Activated T-helper 1 cell treated with Interleukin-2 at 50 U/mL for 16 hours (primary cell): ENCODE measurements at regions not wholly inside any gene's neighbourhood (a gene's known extent, or its start where the extent isn't known, plus 50 kb on each side); places are given as distances from the start of the nearest gene placed in this dataset.

Experiments used
- DNase-seq: peaks from one replicate; pipeline ENCODE4 v3.0.0-alpha.2; 2020; ENCODE audit warnings: low read depth

GRCh38 chr3:150068440-150069153, 97.9 kb upstream of the PFN2 start:
- no peak for DNase-seq

- DNase-seq: no peak
Observed at GRCh38 chr3:150067561-150067960, 96.9 kb upstream of the PFN2 start.

GRCh38 chr3:150064971-150065370, 94.3 kb upstream of the PFN2 start:
- DNase-seq: no peak

GRCh38 chr3:150063237-150063636, 92.5 kb upstream of the PFN2 start:
- DNase-seq: no peak

GRCh38 chr3:150062492-150062891, 91.8 kb upstream of the PFN2 start:
- DNase-seq: no peak

GRCh38 chr3:150061288-150062024, 90.8 kb upstream of the PFN2 start:
- DNase-seq: no peak

GRCh38 chr3:150059729-150060128, 89.0 kb upstream of the PFN2 start:
- DNase-seq: no peak

GRCh38 chr3:150059241-150059640, 88.5 kb upstream of the PFN2 start:
- no peak for DNase-seq

- no peak for DNase-seq
Observed at GRCh38 chr3:150057227-150057626, 86.5 kb upstream of the PFN2 start.

- DNase-seq: no peak
Observed at GRCh38 chr3:150055332-150055731, 84.6 kb upstream of the PFN2 start.

GRCh38 chr3:150054635-150055034, 83.9 kb upstream of the PFN2 start:
- DNase-seq: no peak

- no peak for DNase-seq
Observed at GRCh38 chr3:150050510-150050909, 79.8 kb upstream of the PFN2 start.

GRCh38 chr3:150049317-150049716, 78.6 kb upstream of the PFN2 start:
- no peak for DNase-seq

GRCh38 chr3:150041877-150042276, 71.2 kb upstream of the PFN2 start:
- DNase-seq: no peak

- no peak for DNase-seq
Observed at GRCh38 chr3:150040097-150040496, 69.4 kb upstream of the PFN2 start.

GRCh38 chr3:150038830-150039229, 68.1 kb upstream of the PFN2 start:
- no peak for DNase-seq

- DNase-seq: no peak
Observed at GRCh38 chr3:150036780-150037179, 66.1 kb upstream of the PFN2 start.

- DNase-seq: no peak
Observed at GRCh38 chr3:150035910-150036612, 65.4 kb upstream of the PFN2 start.

GRCh38 chr3:150035301-150035779, 64.6 kb upstream of the PFN2 start:
- DNase-seq: no peak

GRCh38 chr3:150033721-150034120, 63.0 kb upstream of the PFN2 start:
- DNase-seq: no peak

GRCh38 chr3:150030841-150031240, 60.1 kb upstream of the PFN2 start:
- DNase-seq: no peak

- no peak for DNase-seq
Observed at GRCh38 chr3:150023239-150023636, 52.5 kb upstream of the PFN2 start.
